ENCODE measurements at regions not wholly inside any gene's neighbourhood (a gene's known extent, or its start where the extent isn't known, plus 50 kb on each side); places are given as distances from the start of the nearest gene placed in this dataset.

GRCh38 chr4:64503945-64504675 lies 94.9 kb upstream of the TECRL start:
- no peaks in the 10 kb centered on the region for H3K27me3 ChIP-seq (ENCODE audit: insufficient read depth, low read length, poor library complexity)
- no peak overlapping the region for H3K56ac ChIP-seq (ENCODE audit: low read length)
- no peaks in the 10 kb centered on the region for H3K4me1 ChIP-seq (ENCODE audit: control insufficient read depth, low read depth, low read length)
- 100% methylated on average over 1 of the region's 3 CpGs for WGBS (ENCODE audit: extremely low coverage, insufficient coverage, low lambda C conversion rate)
- H3K4me2 ChIP-seq (ENCODE audit: low read length) = no peak overlapping the region
- no peak overlapping the region for H2AK5ac ChIP-seq (ENCODE audit: low read length)
- no peak overlapping the region for H4K5ac ChIP-seq (ENCODE audit: low read length)
- H3K4me3 ChIP-seq (ENCODE audit: low read length) = no peak overlapping the region
- no peak overlapping the region for H3K18ac ChIP-seq (ENCODE audit: low read length)
- H2BK5ac ChIP-seq (ENCODE audit: low read length) = no peak overlapping the region
- H3K4ac ChIP-seq (ENCODE audit: low read depth, low read length) = no peak overlapping the region
- H3K79me1 ChIP-seq (ENCODE audit: low read length) = no peaks in the 10 kb centered on the region
- no peak overlapping the region for H3K23ac ChIP-seq (ENCODE audit: low read length)
- no peak overlapping the region for H2BK120ac ChIP-seq (ENCODE audit: low read depth, low read length)
- no peaks in the 10 kb centered on the region for H3K36me3 ChIP-seq (ENCODE audit: control insufficient read depth, insufficient read depth, low read length)
- H3K27ac ChIP-seq (ENCODE audit: low read depth, low read length) = no peak overlapping the region
- no peak overlapping the region for H3K9ac ChIP-seq (ENCODE audit: low read length)
- no peaks in the 10 kb centered on the region for H3K79me2 ChIP-seq (ENCODE audit: control insufficient read depth, insufficient read depth, low read length)
- DNase-seq = no peak
- H4K8ac ChIP-seq (ENCODE audit: low read depth, low read length) = no peak overlapping the region
- H2BK15ac ChIP-seq (replicated peaks; ENCODE audit: low read depth) = no peak overlapping the region

DNA sequence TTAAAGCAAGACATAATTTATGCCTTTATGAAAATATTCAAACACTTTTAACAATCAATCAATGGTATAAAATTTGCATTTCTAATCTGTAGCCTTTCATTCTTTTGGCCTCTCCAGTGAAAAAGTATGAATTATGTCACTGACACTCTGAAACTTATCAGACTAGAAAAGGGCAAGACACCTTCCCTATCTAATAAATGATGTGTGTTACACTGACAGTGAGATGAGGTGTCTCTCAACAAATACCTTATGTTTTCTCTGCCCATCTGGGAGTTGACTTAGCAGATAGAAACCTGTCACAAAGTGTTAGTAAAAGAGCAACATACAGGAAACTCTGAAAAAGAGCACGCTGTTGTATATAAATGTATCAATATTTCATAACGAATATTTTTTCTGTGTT lies 94.2 kb upstream of the TECRL start:
- Histone ChIP-seq H3K56ac (ENCODE audit: low read length) (no peak overlapping the region), H4K5ac (ENCODE audit: low read length) (no peak overlapping the region), H2BK5ac (ENCODE audit: low read length) (no peak overlapping the region), H3K4ac (ENCODE audit: low read depth, low read length) (no peak overlapping the region), H2AK5ac (ENCODE audit: low read length) (no peak overlapping the region), H3K79me1 (ENCODE audit: low read length) (no peaks in the 10 kb centered on the region), H3K27me3 (ENCODE audit: insufficient read depth, low read length, poor library complexity) (no peaks in the 10 kb centered on the region), H3K23ac (ENCODE audit: low read length) (no peak overlapping the region), H2BK120ac (ENCODE audit: low read depth, low read length) (no peak overlapping the region), H4K8ac (ENCODE audit: low read depth, low read length) (no peak overlapping the region), H3K18ac (ENCODE audit: low read length) (no peak overlapping the region), H3K4me1 (ENCODE audit: control insufficient read depth, low read depth, low read length) (no peaks in the 10 kb centered on the region), H3K4me3 (ENCODE audit: low read length) (no peak overlapping the region), H3K9ac (ENCODE audit: low read length) (no peak overlapping the region), H3K36me3 (ENCODE audit: control insufficient read depth, insufficient read depth, low read length) (no peaks in the 10 kb centered on the region), H3K4me2 (ENCODE audit: low read length) (no peak overlapping the region), H3K79me2 (ENCODE audit: control insufficient read depth, insufficient read depth, low read length) (no peaks in the 10 kb centered on the region), H2BK15ac (replicated peaks; ENCODE audit: low read depth) (no peak overlapping the region), H3K27ac (ENCODE audit: low read depth, low read length) (no peak overlapping the region)
- DNase-seq = no peak
- no CpG with 5 or more reads among the region's 2 CpGs for WGBS (ENCODE audit: extremely low coverage, insufficient coverage, low lambda C conversion rate)

GRCh38 chr4:64497491-64497890 lies 88.2 kb upstream of the TECRL start:
- no peak overlapping the region for H2BK120ac ChIP-seq (ENCODE audit: low read depth, low read length)

GRCh38 chr4:64495946-64496345 lies 86.7 kb upstream of the TECRL start:
- H3K79me1 ChIP-seq (ENCODE audit: low read length) = no peaks in the 10 kb centered on the region
- no peak overlapping the region for H4K8ac ChIP-seq (ENCODE audit: low read depth, low read length)
- no peaks in the 10 kb centered on the region for H3K4me1 ChIP-seq (ENCODE audit: control insufficient read depth, low read depth, low read length)
- no peak overlapping the region for H3K9ac ChIP-seq (ENCODE audit: low read length)
- H3K18ac ChIP-seq (ENCODE audit: low read length) = no peak overlapping the region
- H3K27ac ChIP-seq (ENCODE audit: low read depth, low read length) = no peak overlapping the region
- H4K5ac ChIP-seq (ENCODE audit: low read length) = no peak overlapping the region
- H3K27me3 ChIP-seq (ENCODE audit: insufficient read depth, low read length, poor library complexity) = no peaks in the 10 kb centered on the region
- no peak overlapping the region for H2AK5ac ChIP-seq (ENCODE audit: low read length)
- H2BK15ac ChIP-seq (replicated peaks; ENCODE audit: low read depth) = no peak overlapping the region
- H3K4me2 ChIP-seq (ENCODE audit: low read length) = no peak overlapping the region
- no CpG with 5 or more reads among the region's 1 CpG for WGBS (ENCODE audit: extremely low coverage, insufficient coverage, low lambda C conversion rate)
- H2BK5ac ChIP-seq (ENCODE audit: low read length) = no peak overlapping the region
- no peak overlapping the region for H3K4me3 ChIP-seq (ENCODE audit: low read length)
- no peaks in the 10 kb centered on the region for H3K36me3 ChIP-seq (ENCODE audit: control insufficient read depth, insufficient read depth, low read length)
- H3K56ac ChIP-seq (ENCODE audit: low read length) = no peak overlapping the region
- no peak overlapping the region for H2BK120ac ChIP-seq (ENCODE audit: low read depth, low read length)
- H3K79me2 ChIP-seq (ENCODE audit: control insufficient read depth, insufficient read depth, low read length) = no peaks in the 10 kb centered on the region
- H3K23ac ChIP-seq (ENCODE audit: low read length) = no peak overlapping the region
- H3K4ac ChIP-seq (ENCODE audit: low read depth, low read length) = no peak overlapping the region
- DNase-seq = no peak

More at GRCh38 chr4:64497491-64497890, 88.2 kb upstream of the TECRL start:
- Histone ChIP-seq H4K5ac (ENCODE audit: low read length) (no peak overlapping the region), H3K18ac (ENCODE audit: low read length) (no peak overlapping the region), H3K4me2 (ENCODE audit: low read length) (no peak overlapping the region), H3K79me1 (ENCODE audit: low read length) (no peaks in the 10 kb centered on the region), H3K4ac (ENCODE audit: low read depth, low read length) (no peak overlapping the region), H3K27ac (ENCODE audit: low read depth, low read length) (no peak overlapping the region), H2BK5ac (ENCODE audit: low read length) (no peak overlapping the region), H3K36me3 (ENCODE audit: control insufficient read depth, insufficient read depth, low read length) (no peaks in the 10 kb centered on the region), H3K23ac (ENCODE audit: low read length) (no peak overlapping the region), H2AK5ac (ENCODE audit: low read length) (no peak overlapping the region), H3K4me1 (ENCODE audit: control insufficient read depth, low read depth, low read length) (no peaks in the 10 kb centered on the region), H3K79me2 (ENCODE audit: control insufficient read depth, insufficient read depth, low read length) (no peaks in the 10 kb centered on the region), H2BK15ac (replicated peaks; ENCODE audit: low read depth) (no peak overlapping the region), H3K56ac (ENCODE audit: low read length) (no peak overlapping the region), H3K27me3 (ENCODE audit: insufficient read depth, low read length, poor library complexity) (no peaks in the 10 kb centered on the region), H4K8ac (ENCODE audit: low read depth, low read length) (no peak overlapping the region), H3K9ac (ENCODE audit: low read length) (no peak overlapping the region), H3K4me3 (ENCODE audit: low read length) (no peak overlapping the region)
- no CpG with 5 or more reads among the region's 1 CpG for WGBS (ENCODE audit: extremely low coverage, insufficient coverage, low lambda C conversion rate)
- no peak for DNase-seq

DNA sequence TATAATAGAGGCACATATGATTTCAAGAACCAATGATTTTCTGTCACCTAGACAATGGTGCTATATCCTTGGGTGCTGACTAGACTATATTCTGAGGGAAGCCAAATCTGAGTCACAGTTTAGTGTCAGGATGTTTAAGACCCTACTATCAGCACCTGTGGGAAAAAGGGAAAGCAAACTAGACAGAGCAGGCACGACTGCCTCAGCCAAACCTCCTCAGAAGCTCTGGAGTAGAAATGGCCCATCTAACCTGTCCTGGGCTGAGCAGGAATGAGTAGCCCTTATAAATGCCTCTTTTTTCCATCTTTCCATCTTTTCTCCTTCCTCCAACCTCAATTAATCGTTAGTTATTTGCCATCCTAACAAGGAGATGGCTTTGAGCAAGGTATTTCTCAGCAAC lies 80.4 kb upstream of the TECRL start:
- Histone ChIP-seq H3K79me1 (ENCODE audit: low read length) (no peaks in the 10 kb centered on the region), H3K9ac (ENCODE audit: low read length) (no peak overlapping the region), H2BK120ac (ENCODE audit: low read depth, low read length) (no peak overlapping the region), H2BK5ac (ENCODE audit: low read length) (no peak overlapping the region), H3K4ac (ENCODE audit: low read depth, low read length) (no peak overlapping the region), H3K23ac (ENCODE audit: low read length) (no peak overlapping the region), H3K4me1 (ENCODE audit: control insufficient read depth, low read depth, low read length) (no peaks in the 10 kb centered on the region), H2BK15ac (replicated peaks; ENCODE audit: low read depth) (no peak overlapping the region), H4K8ac (ENCODE audit: low read depth, low read length) (no peak overlapping the region), H3K4me3 (ENCODE audit: low read length) (no peak overlapping the region), H3K56ac (ENCODE audit: low read length) (no peak overlapping the region), H3K18ac (ENCODE audit: low read length) (no peak overlapping the region), H3K27ac (ENCODE audit: low read depth, low read length) (no peak overlapping the region), H3K79me2 (ENCODE audit: control insufficient read depth, insufficient read depth, low read length) (no peaks in the 10 kb centered on the region), H3K36me3 (ENCODE audit: control insufficient read depth, insufficient read depth, low read length) (no peaks in the 10 kb centered on the region), H3K27me3 (ENCODE audit: insufficient read depth, low read length, poor library complexity) (no peaks in the 10 kb centered on the region), H2AK5ac (ENCODE audit: low read length) (no peak overlapping the region), H4K5ac (ENCODE audit: low read length) (no peak overlapping the region), H3K4me2 (ENCODE audit: low read length) (no peak overlapping the region)
- no peak for DNase-seq
- WGBS (ENCODE audit: extremely low coverage, insufficient coverage, low lambda C conversion rate) = no CpG with 5 or more reads among the region's 2 CpGs

GRCh38 chr4:64479338-64479737 lies 70.1 kb upstream of the TECRL start:
- H2BK5ac ChIP-seq (ENCODE audit: low read length) = no peak overlapping the region
- no peak for DNase-seq
- no peak overlapping the region for H2BK120ac ChIP-seq (ENCODE audit: low read depth, low read length)
- no peak overlapping the region for H3K4me3 ChIP-seq (ENCODE audit: low read length)
- no peak overlapping the region for H3K56ac ChIP-seq (ENCODE audit: low read length)
- H4K5ac ChIP-seq (ENCODE audit: low read length) = no peak overlapping the region
- no peak overlapping the region for H3K4ac ChIP-seq (ENCODE audit: low read depth, low read length)
- no peak overlapping the region for H3K9ac ChIP-seq (ENCODE audit: low read length)
- no peaks in the 10 kb centered on the region for H3K79me1 ChIP-seq (ENCODE audit: low read length)
- no CpG with 5 or more reads among the region's 2 CpGs for WGBS (ENCODE audit: extremely low coverage, insufficient coverage, low lambda C conversion rate)
- H3K23ac ChIP-seq (ENCODE audit: low read length) = no peak overlapping the region
- H3K4me2 ChIP-seq (ENCODE audit: low read length) = no peak overlapping the region
- no peak overlapping the region for H2AK5ac ChIP-seq (ENCODE audit: low read length)
- no peak overlapping the region for H3K18ac ChIP-seq (ENCODE audit: low read length)
- no peak overlapping the region for H3K27ac ChIP-seq (ENCODE audit: low read depth, low read length)
- peaks cover 3% of the 10 kb centered on the region for H3K4me1 ChIP-seq (ENCODE audit: control insufficient read depth, low read depth, low read length)
- H3K79me2 ChIP-seq (ENCODE audit: control insufficient read depth, insufficient read depth, low read length) = no peaks in the 10 kb centered on the region
- no peak overlapping the region for H2BK15ac ChIP-seq (replicated peaks; ENCODE audit: low read depth)
- no peak overlapping the region for H4K8ac ChIP-seq (ENCODE audit: low read depth, low read length)
- no peaks in the 10 kb centered on the region for H3K36me3 ChIP-seq (ENCODE audit: control insufficient read depth, insufficient read depth, low read length)
- no peaks in the 10 kb centered on the region for H3K27me3 ChIP-seq (ENCODE audit: insufficient read depth, low read length, poor library complexity)
